HepG2 (cell line): ENCODE measurements at regions not wholly inside any gene's neighbourhood (a gene's known extent, or its start where the extent isn't known, plus 50 kb on each side); places are given as distances from the start of the nearest gene placed in this dataset.
A peak's percentile ranks its signal among the peaks of the same experiment; 100 is the strongest.

ENCODE experiments used
- GATAD1 ChIP-seq: IDR thresholded peaks from 2 replicates; pipeline ENCODE4 v1.6.1; 2016; ENCODE audit warnings: missing genetic modification reagents, missing compliant biosample characterization
- GPN1 ChIP-seq: sonication (generic); formaldehyde crosslinking; IDR thresholded peaks from 2 replicates; pipeline ENCODE4 v1.5.1; 2020; ENCODE audit warnings: missing genetic modification reagents, borderline replicate concordance
- GZF1 ChIP-seq: sonication (generic); formaldehyde crosslinking; IDR thresholded peaks from 2 replicates; pipeline ENCODE4 v1.5.1; 2020; ENCODE audit warnings: mild to moderate bottlenecking, missing genetic modification reagents
- HDAC6 ChIP-seq: fragments of 200-600 bp; sonication (generic); IDR thresholded peaks from 2 replicates; pipeline ENCODE4 v1.7.0; 2017; ENCODE audit warnings: mild to moderate bottlenecking, antibody characterized with exemption, low read length, low read depth
- HIVEP1 ChIP-seq: sonication (generic); formaldehyde crosslinking; IDR thresholded peaks from 2 replicates; pipeline ENCODE4 v1.4.0; 2020; ENCODE audit warnings: mild to moderate bottlenecking, missing genetic modification reagents
- IKZF4 ChIP-seq: sonication (generic); formaldehyde crosslinking; IDR thresholded peaks from 2 replicates; pipeline ENCODE4 v1.5.1; 2020; ENCODE audit warnings: borderline replicate concordance, mild to moderate bottlenecking, low read depth, missing genetic modification reagents; ENCODE audit errors: not compliant biosample characterization
- KDM4B ChIP-seq: sonication (generic); formaldehyde crosslinking; IDR thresholded peaks from 2 replicates; pipeline ENCODE4 v1.4.0; 2020; ENCODE audit warnings: missing genetic modification reagents
- KLF11 ChIP-seq: IDR thresholded peaks from 2 replicates; pipeline ENCODE4 v1.6.1; 2016; ENCODE audit warnings: missing compliant biosample characterization
- MATR3 ChIP-seq: sonication (generic); formaldehyde crosslinking; IDR thresholded peaks from 2 replicates; pipeline ENCODE4 v1.4.0; 2020; ENCODE audit warnings: missing genetic modification reagents
- NR2F1 ChIP-seq, 2 experiments: fragments of 450-650 bp in 1 of 2; formaldehyde crosslinking in 1 of 2; IDR thresholded peaks; 2 replicates each; pipeline versions ENCODE4 v1.5.0 to v1.6.1; 2016 to 2020; ENCODE audit warnings: mild to moderate bottlenecking in 1 of 2, missing compliant biosample characterization in 1 of 2, missing genetic modification reagents in 1 of 2, moderate library complexity in 1 of 2
- NR2F2 ChIP-seq: IDR thresholded peaks from 2 replicates; pipeline ENCODE4 v1.6.1; 2012; ENCODE audit warnings: low read depth, inconsistent platforms, borderline replicate concordance
- NR3C1 ChIP-seq: sonication (generic); formaldehyde crosslinking; IDR thresholded peaks from 2 replicates; pipeline ENCODE4 v1.4.0; 2020; ENCODE audit warnings: missing genetic modification reagents
- PAF1 ChIP-seq: IDR thresholded peaks from 2 replicates; pipeline ENCODE4 v1.6.1; 2016; ENCODE audit warnings: missing genetic modification reagents, missing compliant biosample characterization
- PCBP2 ChIP-seq: fragments of 200-400 bp; formaldehyde crosslinking; optimal IDR thresholded peaks from 2 replicates; pipeline ENCODE3; 2018; ENCODE audit warnings: low read length, low read depth; ENCODE audit not compliant: poor library complexity, severe bottlenecking
- PRPF4 ChIP-seq: fragments of 200-400 bp; formaldehyde crosslinking; IDR thresholded peaks from 2 replicates; pipeline ENCODE4 v1.6.1; 2016; ENCODE audit warnings: low read length, low read depth; ENCODE audit not compliant: poor library complexity, severe bottlenecking
- SALL2 ChIP-seq: sonication (generic); formaldehyde crosslinking; IDR thresholded peaks from 2 replicates; pipeline ENCODE4 v1.8.1; 2023; ENCODE audit warnings: mild to moderate bottlenecking, missing genetic modification reagents, inconsistent platforms
- STAG1 ChIP-seq: sonication (generic); formaldehyde crosslinking; IDR thresholded peaks from 2 replicates; pipeline ENCODE4 v1.4.0; 2020; ENCODE audit warnings: missing genetic modification reagents
- THYN1 ChIP-seq: sonication (generic); formaldehyde crosslinking; IDR thresholded peaks from 2 replicates; pipeline ENCODE4 v1.8.1; 2023; ENCODE audit warnings: low read depth, mild to moderate bottlenecking, moderate library complexity, missing genetic modification reagents, borderline replicate concordance
- WIZ ChIP-seq: sonication (generic); formaldehyde crosslinking; IDR thresholded peaks from 2 replicates; pipeline ENCODE4 v1.5.1; 2020; ENCODE audit warnings: mild to moderate bottlenecking, missing genetic modification reagents
- YY1 ChIP-seq: IDR thresholded peaks from 2 replicates; pipeline ENCODE4 v1.6.1; 2011; ENCODE audit warnings: low read length, low read depth, moderate library complexity, mild to moderate bottlenecking; ENCODE audit not compliant: insufficient read depth, insufficient replicate concordance
- ZFP37 ChIP-seq: sonication (generic); formaldehyde crosslinking; IDR thresholded peaks from 2 replicates; pipeline ENCODE4 v1.4.0; 2020; ENCODE audit warnings: missing genetic modification reagents, borderline replicate concordance
- ZNF264 ChIP-seq: sonication (generic); formaldehyde crosslinking; IDR thresholded peaks from 2 replicates; pipeline ENCODE4 v1.4.0; 2020; ENCODE audit warnings: missing genetic modification reagents
- ZNF432 ChIP-seq: sonication (generic); formaldehyde crosslinking; IDR thresholded peaks from 2 replicates; pipeline ENCODE4 v1.5.0; 2020; ENCODE audit warnings: missing genetic modification reagents, mild to moderate bottlenecking, borderline replicate concordance
- ZNF563 ChIP-seq: sonication (generic); formaldehyde crosslinking; IDR thresholded peaks from 2 replicates; pipeline ENCODE4 v1.8.0; 2022; ENCODE audit warnings: mild to moderate bottlenecking, moderate library complexity, missing genetic modification reagents
- ZNF615 ChIP-seq: sonication (generic); formaldehyde crosslinking; IDR thresholded peaks from 2 replicates; pipeline ENCODE4 v1.5.0; 2020; ENCODE audit warnings: mild to moderate bottlenecking, missing genetic modification reagents, borderline replicate concordance
- ZNF652 ChIP-seq: IDR thresholded peaks from 2 replicates; pipeline ENCODE4 v1.6.1; 2016; ENCODE audit warnings: low read depth, borderline replicate concordance
- ZNF772 ChIP-seq: sonication (generic); formaldehyde crosslinking; IDR thresholded peaks from 2 replicates; pipeline ENCODE4 v1.5.0; 2020; ENCODE audit warnings: mild to moderate bottlenecking, missing genetic modification reagents
- ZNF776 ChIP-seq: sonication (generic); formaldehyde crosslinking; IDR thresholded peaks from 2 replicates; pipeline ENCODE4 v1.4.0; 2020; ENCODE audit warnings: mild to moderate bottlenecking, missing genetic modification reagents
- TF ChIP-seq, protein P1 (sequence below): sonication (generic); formaldehyde crosslinking; IDR thresholded peaks from 2 replicates; pipeline ENCODE4 v1.4.0; 2020; ENCODE audit warnings: mild to moderate bottlenecking, low read depth, missing genetic modification reagents
- TF ChIP-seq, protein P2 (sequence below): sonication (generic); formaldehyde crosslinking; IDR thresholded peaks from 2 replicates; pipeline ENCODE4 v1.5.0; 2020; ENCODE audit warnings: mild to moderate bottlenecking, missing genetic modification reagents

DNA sequence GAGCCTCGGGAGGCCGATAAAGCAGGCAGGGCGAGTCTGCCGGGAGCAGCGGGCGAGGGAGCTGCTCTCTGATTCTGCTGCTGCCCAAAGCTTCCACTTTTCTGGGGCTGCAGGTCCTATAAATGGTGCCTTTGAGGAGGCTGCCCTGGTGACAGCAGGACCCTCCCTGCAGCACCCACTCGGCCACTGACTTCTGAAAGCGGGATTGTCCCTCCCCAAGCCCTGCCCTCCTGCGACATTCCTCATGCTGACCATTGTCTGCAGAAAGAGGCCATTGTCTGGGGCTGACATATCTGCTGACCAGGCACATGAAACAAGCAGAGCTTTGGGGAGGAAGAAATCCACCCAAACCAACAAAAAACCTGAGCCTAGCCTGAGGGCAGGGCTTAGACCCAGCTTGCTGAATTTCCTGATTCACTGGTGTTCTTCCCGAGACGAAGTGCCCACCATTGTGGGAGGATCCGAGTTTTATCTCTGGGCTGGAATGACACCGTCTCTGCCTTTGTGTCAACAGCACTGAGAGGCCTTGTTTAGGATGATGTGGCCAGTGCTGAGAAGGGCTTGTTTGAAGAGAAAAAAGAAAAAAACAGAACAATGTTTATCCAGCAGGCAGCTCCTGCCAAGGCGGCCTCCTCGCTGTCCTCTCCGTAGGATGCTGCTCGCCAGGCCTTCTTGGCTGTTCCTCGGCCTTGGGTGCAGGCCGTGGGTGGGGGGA lies 129.7 kb downstream of the MYCN start (continued):
- TF ChIP-seq WIZ (no peak), ZNF652 (CRISPR knock-in tag) (no peak), MATR3 (CRISPR knock-in tag) (no peak), NR2F2 (no peak), ZNF563 (CRISPR knock-in tag) (no peak; the same call in 1 of the 2 replicates), ZFP37 (0 out of 2 replicates have a peak, but pooled peaks have one; percentile 43), ZNF615 (no peak), ZNF776 (CRISPR knock-in tag) (no peak), SALL2 (CRISPR knock-in tag) (no peak), NR3C1 (no peak), NR2F1 (CRISPR knock-in tag; IDR thresholded peaks at IDR 0.05) (no peak), THYN1 (CRISPR knock-in tag) (no peak), ZNF432 (CRISPR knock-in tag) (no peak), ZNF264 (CRISPR knock-in tag) (no peak), ZNF772 (0 out of 2 replicates have a peak, but pooled peaks have one; percentile 47), HIVEP1 (CRISPR knock-in tag) (no peak), YY1 (no peak), GATAD1 (no peak), STAG1 (CRISPR knock-in tag) (no peak; the same call in 1 of the 2 replicates), KLF11 (CRISPR knock-in tag) (no peak; the same call in 1 of the 2 replicates), IKZF4 (CRISPR knock-in tag) (no peak), HDAC6 (no peak), GPN1 (no peak), GZF1 (CRISPR knock-in tag) (no peak), PAF1 (CRISPR knock-in tag) (no peak), PRPF4 (no peak), KDM4B (CRISPR knock-in tag) (peak; percentile 18; the same call in 1 of the 2 replicates), PCBP2 (no peak)
- TF ChIP-seq, protein P1, sequence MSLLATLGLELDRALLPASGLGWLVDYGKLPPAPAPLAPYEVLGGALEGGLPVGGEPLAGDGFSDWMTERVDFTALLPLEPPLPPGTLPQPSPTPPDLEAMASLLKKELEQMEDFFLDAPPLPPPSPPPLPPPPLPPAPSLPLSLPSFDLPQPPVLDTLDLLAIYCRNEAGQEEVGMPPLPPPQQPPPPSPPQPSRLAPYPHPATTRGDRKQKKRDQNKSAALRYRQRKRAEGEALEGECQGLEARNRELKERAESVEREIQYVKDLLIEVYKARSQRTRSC (CRISPR knock-in tag), result no peak
- TF ChIP-seq, protein P2, sequence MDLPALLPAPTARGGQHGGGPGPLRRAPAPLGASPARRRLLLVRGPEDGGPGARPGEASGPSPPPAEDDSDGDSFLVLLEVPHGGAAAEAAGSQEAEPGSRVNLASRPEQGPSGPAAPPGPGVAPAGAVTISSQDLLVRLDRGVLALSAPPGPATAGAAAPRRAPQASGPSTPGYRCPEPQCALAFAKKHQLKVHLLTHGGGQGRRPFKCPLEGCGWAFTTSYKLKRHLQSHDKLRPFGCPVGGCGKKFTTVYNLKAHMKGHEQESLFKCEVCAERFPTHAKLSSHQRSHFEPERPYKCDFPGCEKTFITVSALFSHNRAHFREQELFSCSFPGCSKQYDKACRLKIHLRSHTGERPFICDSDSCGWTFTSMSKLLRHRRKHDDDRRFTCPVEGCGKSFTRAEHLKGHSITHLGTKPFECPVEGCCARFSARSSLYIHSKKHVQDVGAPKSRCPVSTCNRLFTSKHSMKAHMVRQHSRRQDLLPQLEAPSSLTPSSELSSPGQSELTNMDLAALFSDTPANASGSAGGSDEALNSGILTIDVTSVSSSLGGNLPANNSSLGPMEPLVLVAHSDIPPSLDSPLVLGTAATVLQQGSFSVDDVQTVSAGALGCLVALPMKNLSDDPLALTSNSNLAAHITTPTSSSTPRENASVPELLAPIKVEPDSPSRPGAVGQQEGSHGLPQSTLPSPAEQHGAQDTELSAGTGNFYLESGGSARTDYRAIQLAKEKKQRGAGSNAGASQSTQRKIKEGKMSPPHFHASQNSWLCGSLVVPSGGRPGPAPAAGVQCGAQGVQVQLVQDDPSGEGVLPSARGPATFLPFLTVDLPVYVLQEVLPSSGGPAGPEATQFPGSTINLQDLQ (CRISPR knock-in tag), result no peak
